Suppressor macrophage treated with lipopolysaccharide for 4 hours (primary cell): ENCODE measurements at regions not wholly inside any gene's neighbourhood (a gene's known extent, or its start where the extent isn't known, plus 50 kb on each side); places are given as distances from the start of the nearest gene placed in this dataset.

ENCODE experiments used
- DNase-seq: peaks from one replicate; pipeline ENCODE4 v3.0.0-alpha.2; 2020

DNA sequence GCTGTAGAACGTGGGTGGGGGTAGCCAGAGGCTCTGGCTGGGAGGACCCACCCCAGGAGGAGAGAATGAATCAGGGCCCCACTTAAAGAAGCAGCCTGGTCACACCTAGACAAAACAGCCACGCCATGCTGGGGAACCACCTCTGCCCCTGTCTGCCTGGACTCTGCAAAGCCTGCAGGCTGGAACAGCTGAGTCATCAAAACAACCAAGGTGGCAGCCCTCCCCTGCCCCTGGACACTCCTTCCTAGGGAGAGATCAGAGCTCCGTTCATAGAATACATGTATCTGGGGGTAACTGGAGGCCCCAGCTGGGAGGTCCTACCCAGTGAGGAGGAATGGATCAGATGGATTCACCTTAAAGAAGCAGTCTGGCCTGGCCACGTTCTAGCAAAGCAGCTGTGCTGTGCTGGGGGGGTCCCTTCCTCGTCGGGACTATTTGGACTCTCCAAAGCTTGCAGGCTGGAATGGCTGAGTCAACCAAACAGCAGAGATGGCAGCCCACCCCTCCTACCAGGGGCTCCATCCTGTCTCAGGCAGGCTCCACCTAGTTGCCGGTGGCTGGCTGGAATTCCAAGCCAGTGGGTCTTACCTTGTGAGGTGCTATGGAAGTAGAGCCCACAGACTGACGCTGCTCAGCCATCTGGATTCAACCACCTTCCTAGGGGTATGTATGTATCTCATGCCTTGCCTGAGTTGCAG lies 50.5 kb upstream of the NT5C1B start:
- DNase-seq: no peak
